ENCODE measurements at regions not wholly inside any gene's neighbourhood (a gene's known extent, or its start where the extent isn't known, plus 50 kb on each side); places are given as distances from the start of the nearest gene placed in this dataset.

- no peak for DNase-seq (ENCODE audit: low read depth in 1 of 2, low spot score in 1 of 2)
- no peak overlapping the region for H3K27ac ChIP-seq (replicated peaks)
- H3K27me3 ChIP-seq (ENCODE audit: insufficient read depth, poor library complexity, severe bottlenecking) = no peaks in the 10 kb centered on the region
- TF ChIP-seq CTCF (IDR thresholded peaks at IDR 0.05; ENCODE audit: insufficient read depth, low read length) (no peak), POLR2AphosphoS5 (IDR thresholded peaks at IDR 0.05; ENCODE audit: low read depth) (no peak), GABPA (IDR thresholded peaks at IDR 0.05; ENCODE audit: low read depth) (no peak), SPI1 (IDR thresholded peaks at IDR 0.05; ENCODE audit: borderline replicate concordance, low read depth) (no peak), REST (IDR thresholded peaks at IDR 0.05; ENCODE audit: insufficient replicate concordance, low read depth) (no peak)
- no peak overlapping the region for H3K4me3 ChIP-seq (replicated peaks; ENCODE audit: insufficient read depth, low read length)
These were observed 160.9 kb downstream of the CD83 start for GRCh38 chr6:14278446-14278845.

GRCh38 chr6:14280006-14280510 is 162.5 kb downstream of the CD83 start:
- TF ChIP-seq REST (IDR thresholded peaks at IDR 0.05; ENCODE audit: insufficient replicate concordance, low read depth) (no peak), POLR2AphosphoS5 (IDR thresholded peaks at IDR 0.05; ENCODE audit: low read depth) (no peak), GABPA (IDR thresholded peaks at IDR 0.05; ENCODE audit: low read depth) (no peak), CTCF (IDR thresholded peaks at IDR 0.05; ENCODE audit: insufficient read depth, low read length) (no peak), SPI1 (IDR thresholded peaks at IDR 0.05; ENCODE audit: borderline replicate concordance, low read depth) (no peak)
- no peak for DNase-seq (ENCODE audit: low read depth in 1 of 2, low spot score in 1 of 2)
- Histone ChIP-seq H3K4me3 (replicated peaks; ENCODE audit: insufficient read depth, low read length) (no peak overlapping the region), H3K27ac (replicated peaks) (no peak overlapping the region), H3K27me3 (ENCODE audit: insufficient read depth, poor library complexity, severe bottlenecking) (no peaks in the 10 kb centered on the region)

- H3K4me3 ChIP-seq (replicated peaks; ENCODE audit: insufficient read depth, low read length) = no peak overlapping the region
- no peak for DNase-seq (ENCODE audit: low read depth in 1 of 2, low spot score in 1 of 2)
- H3K27me3 ChIP-seq (ENCODE audit: insufficient read depth, poor library complexity, severe bottlenecking) = no peaks in the 10 kb centered on the region
- H3K27ac ChIP-seq (replicated peaks) = no peak overlapping the region
- TF ChIP-seq CTCF (IDR thresholded peaks at IDR 0.05; ENCODE audit: insufficient read depth, low read length) (no peak), POLR2AphosphoS5 (IDR thresholded peaks at IDR 0.05; ENCODE audit: low read depth) (no peak), SPI1 (IDR thresholded peaks at IDR 0.05; ENCODE audit: borderline replicate concordance, low read depth) (no peak), GABPA (IDR thresholded peaks at IDR 0.05; ENCODE audit: low read depth) (no peak), REST (IDR thresholded peaks at IDR 0.05; ENCODE audit: insufficient replicate concordance, low read depth) (no peak)
These were observed 163.3 kb downstream of the CD83 start for GRCh38 chr6:14280766-14281293.

Data from HL-60 (cell line).